ENCODE measurements at regions not wholly inside any gene's neighbourhood (a gene's known extent, or its start where the extent isn't known, plus 50 kb on each side); places are given as distances from the start of the nearest gene placed in this dataset.

- H3K27ac Mint-ChIP-seq (ENCODE audit: unreplicated experiment) = no peak overlapping the region
- TF ChIP-seq CTCF (IDR thresholded peaks at IDR 0.05) = no peak
- H3K9me3 Mint-ChIP-seq (ENCODE audit: unreplicated experiment) = peaks cover 6% of the 10 kb centered on the region
- H3K4me3 Mint-ChIP-seq (ENCODE audit: unreplicated experiment) = no peak overlapping the region
- H3K4me1 Mint-ChIP-seq (ENCODE audit: unreplicated experiment) = peaks cover 6% of the 10 kb centered on the region
- peaks cover 2% of the 10 kb centered on the region for H3K27me3 Mint-ChIP-seq (ENCODE audit: unreplicated experiment)
- DNase-seq (ENCODE audit: extremely low spot score, unreplicated experiment) = no peak
- H3K36me3 Mint-ChIP-seq (ENCODE audit: unreplicated experiment) = peaks cover 2% of the 10 kb centered on the region
Observed at GRCh38 chr2:64307421-64307820, 146.5 kb upstream of the LGALSL start.

- peaks cover 3% of the 10 kb centered on the region for H3K36me3 Mint-ChIP-seq (ENCODE audit: unreplicated experiment)
- DNase-seq (ENCODE audit: extremely low spot score, unreplicated experiment) = no peak
- H3K9me3 Mint-ChIP-seq (ENCODE audit: unreplicated experiment) = no peaks in the 10 kb centered on the region
- no peak overlapping the region for H3K4me3 Mint-ChIP-seq (ENCODE audit: unreplicated experiment)
- peaks cover 16% of the 10 kb centered on the region for H3K4me1 Mint-ChIP-seq (ENCODE audit: unreplicated experiment)
- H3K27ac Mint-ChIP-seq (ENCODE audit: unreplicated experiment) = no peak overlapping the region
- no peak for TF ChIP-seq CTCF (IDR thresholded peaks at IDR 0.05)
- peaks cover 9% of the 10 kb centered on the region for H3K27me3 Mint-ChIP-seq (ENCODE audit: unreplicated experiment)
Observed at GRCh38 chr2:64311191-64311910, 142.6 kb upstream of the LGALSL start.

GRCh38 chr2:64311948-64312621 is 141.9 kb upstream of the LGALSL start:
- peak overlapping the region; percentile 68 for H3K27ac Mint-ChIP-seq (ENCODE audit: unreplicated experiment)
- peak overlapping the region; percentile 24 for H3K4me3 Mint-ChIP-seq (ENCODE audit: unreplicated experiment)

GRCh38 chr2:64312622-64313397 is 141.2 kb upstream of the LGALSL start:
- no peak overlapping the region for H3K4me3 Mint-ChIP-seq (ENCODE audit: unreplicated experiment)
- H3K27me3 Mint-ChIP-seq (ENCODE audit: unreplicated experiment) = peaks cover 9% of the 10 kb centered on the region
- H3K36me3 Mint-ChIP-seq (ENCODE audit: unreplicated experiment) = peaks cover 3% of the 10 kb centered on the region
- H3K27ac Mint-ChIP-seq (ENCODE audit: unreplicated experiment) = no peak overlapping the region
- H3K9me3 Mint-ChIP-seq (ENCODE audit: unreplicated experiment) = no peaks in the 10 kb centered on the region
- peaks cover 16% of the 10 kb centered on the region for H3K4me1 Mint-ChIP-seq (ENCODE audit: unreplicated experiment)
- TF ChIP-seq CTCF (IDR thresholded peaks at IDR 0.05) = no peak
- DNase-seq (ENCODE audit: extremely low spot score, unreplicated experiment) = no peak

More at GRCh38 chr2:64311948-64312621, 141.9 kb upstream of the LGALSL start:
- TF ChIP-seq CTCF (IDR thresholded peaks at IDR 0.05) = peak; percentile 75
- Mint-ChIP-seq H3K36me3 (ENCODE audit: unreplicated experiment) (peaks cover 3% of the 10 kb centered on the region), H3K9me3 (ENCODE audit: unreplicated experiment) (no peaks in the 10 kb centered on the region), H3K27me3 (ENCODE audit: unreplicated experiment) (peaks cover 9% of the 10 kb centered on the region), H3K4me1 (ENCODE audit: unreplicated experiment) (peaks cover 16% of the 10 kb centered on the region)
- no peak for DNase-seq (ENCODE audit: extremely low spot score, unreplicated experiment)

- no peak overlapping the region for H3K27ac Mint-ChIP-seq (ENCODE audit: unreplicated experiment)
- peaks cover 3% of the 10 kb centered on the region for H3K36me3 Mint-ChIP-seq (ENCODE audit: unreplicated experiment)
- no peaks in the 10 kb centered on the region for H3K9me3 Mint-ChIP-seq (ENCODE audit: unreplicated experiment)
- H3K4me3 Mint-ChIP-seq (ENCODE audit: unreplicated experiment) = no peak overlapping the region
- peaks cover 16% of the 10 kb centered on the region for H3K4me1 Mint-ChIP-seq (ENCODE audit: unreplicated experiment)
- DNase-seq (ENCODE audit: extremely low spot score, unreplicated experiment) = no peak
- no peak for TF ChIP-seq CTCF (IDR thresholded peaks at IDR 0.05)
- H3K27me3 Mint-ChIP-seq (ENCODE audit: unreplicated experiment) = peaks cover 9% of the 10 kb centered on the region
Observed at GRCh38 chr2:64313398-64313723, 140.6 kb upstream of the LGALSL start.
